T-helper 17 cell (primary cell): ENCODE measurements at regions not wholly inside any gene's neighbourhood (a gene's known extent, or its start where the extent isn't known, plus 50 kb on each side); places are given as distances from the start of the nearest gene placed in this dataset.
"Not testable (repeated sequence)": the region's sequence is repeated elsewhere in the genome, so short reads cannot be mapped to it uniquely, and the experiment has no call there.

Source experiments
- ATAC-seq: fragments of 150-1000 bp; cut with Tn5 transposase; 2 replicates; pipeline ENCODE4 v1.10.0; 2021; ENCODE audit warnings: mild to moderate bottlenecking, moderate library complexity
- DNase-seq, 3 donors: peaks; one replicate each; pipeline versions ENCODE4 v3.0.0 to v3.0.0-alpha.2; 2020 to 2021
- H3K9me3 ChIP-seq: one replicate; pipeline ENCODE4 v1.7.0; 2013; ENCODE audit warnings: low read length, mild to moderate bottlenecking; ENCODE audit not compliant: control insufficient read depth, poor library complexity, severe bottlenecking
- H3K27ac Mint-ChIP-seq: one replicate; pipeline ENCODE4 v1.8.0; 2022; ENCODE audit warnings: mild to moderate bottlenecking, moderate library complexity, mixed read lengths
- H3K27me3 Mint-ChIP-seq: one replicate; pipeline ENCODE4 v1.8.0; 2022; ENCODE audit warnings: mixed read lengths
- H3K36me3 Mint-ChIP-seq: one replicate; pipeline ENCODE4 v1.8.0; 2022; ENCODE audit warnings: low read depth, mixed read lengths
- H3K4me1 Mint-ChIP-seq: one replicate; pipeline ENCODE4 v1.8.0; 2022; ENCODE audit warnings: mild to moderate bottlenecking, mixed read lengths
- H3K4me3 Mint-ChIP-seq: one replicate; pipeline ENCODE4 v1.8.0; 2022; ENCODE audit warnings: mild to moderate bottlenecking, moderate library complexity, mixed read lengths

GRCh38 chr10:36489181-36489580, 636.2 kb upstream of the ANKRD30A start:
- Mint-ChIP-seq H3K4me1 (no peaks in the 10 kb centered on the region), H3K36me3 (no peaks in the 10 kb centered on the region), H3K4me3 (no peak overlapping the region), H3K27ac (no peak overlapping the region), H3K27me3 (no peaks in the 10 kb centered on the region)
- H3K9me3 ChIP-seq, result no peaks in the 10 kb centered on the region
- ATAC-seq, result no peak
- no peak for DNase-seq

- H3K27ac Mint-ChIP-seq, result no peak overlapping the region
- no peak for DNase-seq
Measured at GRCh38 chr10:36488579-36488978, 636.8 kb upstream of the ANKRD30A start.

GRCh38 chr10:36479073-36479472, 646.3 kb upstream of the ANKRD30A start:
- no peak for DNase-seq
- Mint-ChIP-seq H3K4me1 (no peaks in the 10 kb centered on the region), H3K36me3 (no peaks in the 10 kb centered on the region), H3K27me3 (no peaks in the 10 kb centered on the region), H3K27ac (no peak overlapping the region), H3K4me3 (no peak overlapping the region)
- no peaks in the 10 kb centered on the region for H3K9me3 ChIP-seq
- no peak for ATAC-seq

More at GRCh38 chr10:36488579-36488978, 636.8 kb upstream of the ANKRD30A start:
- Mint-ChIP-seq H3K4me1 (no peaks in the 10 kb centered on the region), H3K36me3 (no peaks in the 10 kb centered on the region), H3K27me3 (no peaks in the 10 kb centered on the region), H3K4me3 (no peak overlapping the region)
- ATAC-seq, result no peak
- no peaks in the 10 kb centered on the region for H3K9me3 ChIP-seq

GRCh38 chr10:36476399-36476798, 649.0 kb upstream of the ANKRD30A start:
- H3K4me3 Mint-ChIP-seq, result no peak overlapping the region
- no peaks in the 10 kb centered on the region for H3K4me1 Mint-ChIP-seq
- DNase-seq, result no peak
- H3K9me3 ChIP-seq, result no peaks in the 10 kb centered on the region
- ATAC-seq, result no peak
- H3K36me3 Mint-ChIP-seq, result no peaks in the 10 kb centered on the region
- no peaks in the 10 kb centered on the region for H3K27me3 Mint-ChIP-seq
- no peak overlapping the region for H3K27ac Mint-ChIP-seq

- Mint-ChIP-seq H3K27ac (no peak overlapping the region), H3K4me1 (no peaks in the 10 kb centered on the region), H3K27me3 (no peaks in the 10 kb centered on the region), H3K4me3 (no peak overlapping the region), H3K36me3 (no peaks in the 10 kb centered on the region)
- H3K9me3 ChIP-seq, result no peaks in the 10 kb centered on the region
- ATAC-seq, result no peak
- no peak for DNase-seq
Measured at GRCh38 chr10:36475746-36476145, 649.7 kb upstream of the ANKRD30A start.

- no peaks in the 10 kb centered on the region for H3K36me3 Mint-ChIP-seq
- ATAC-seq (no peak), DNase-seq (no peak)
- no peak overlapping the region for H3K4me3 Mint-ChIP-seq
- H3K27me3 Mint-ChIP-seq, result no peaks in the 10 kb centered on the region
- H3K9me3 ChIP-seq, result no peaks in the 10 kb centered on the region
- H3K27ac Mint-ChIP-seq, result no peak overlapping the region
- H3K4me1 Mint-ChIP-seq, result no peaks in the 10 kb centered on the region
Measured at GRCh38 chr10:36474456-36474855, 650.9 kb upstream of the ANKRD30A start.

- H3K9me3 ChIP-seq, result no peaks in the 10 kb centered on the region
- DNase-seq (no peak), ATAC-seq (no peak)
- Mint-ChIP-seq H3K36me3 (no peaks in the 10 kb centered on the region), H3K4me3 (no peak overlapping the region), H3K27me3 (no peaks in the 10 kb centered on the region), H3K4me1 (no peaks in the 10 kb centered on the region), H3K27ac (no peak overlapping the region)
Measured at GRCh38 chr10:36473122-36473521, 652.3 kb upstream of the ANKRD30A start.

GRCh38 chr10:36469585-36469984, 655.8 kb upstream of the ANKRD30A start:
- no peak overlapping the region for H3K27ac Mint-ChIP-seq

GRCh38 chr10:36468620-36469019, 656.8 kb upstream of the ANKRD30A start:
- no peak for ATAC-seq
- DNase-seq, result no peak
- Mint-ChIP-seq H3K36me3 (no peaks in the 10 kb centered on the region), H3K27me3 (no peaks in the 10 kb centered on the region), H3K4me1 (no peaks in the 10 kb centered on the region), H3K4me3 (no peak overlapping the region), H3K27ac (no peak overlapping the region)
- H3K9me3 ChIP-seq, result no peaks in the 10 kb centered on the region

More at GRCh38 chr10:36469585-36469984, 655.8 kb upstream of the ANKRD30A start:
- Mint-ChIP-seq H3K27me3 (no peaks in the 10 kb centered on the region), H3K4me3 (no peak overlapping the region), H3K36me3 (no peaks in the 10 kb centered on the region), H3K4me1 (no peaks in the 10 kb centered on the region)
- H3K9me3 ChIP-seq, result no peaks in the 10 kb centered on the region
- no peak for ATAC-seq
- no peak for DNase-seq

GRCh38 chr10:36465604-36466379, 659.6 kb upstream of the ANKRD30A start:
- H3K4me3 Mint-ChIP-seq, result no peak overlapping the region
- H3K27ac Mint-ChIP-seq, result no peak overlapping the region
- ATAC-seq, result no peak
- H3K4me1 Mint-ChIP-seq, result no peaks in the 10 kb centered on the region
- H3K36me3 Mint-ChIP-seq, result no peaks in the 10 kb centered on the region
- no peaks in the 10 kb centered on the region for H3K9me3 ChIP-seq
- H3K27me3 Mint-ChIP-seq, result no peaks in the 10 kb centered on the region
- no peak for DNase-seq

GRCh38 chr10:36464291-36464690, 661.1 kb upstream of the ANKRD30A start:
- ATAC-seq (no peak), DNase-seq (no peak)
- Mint-ChIP-seq H3K27me3 (no peaks in the 10 kb centered on the region), H3K4me3 (no peak overlapping the region), H3K36me3 (no peaks in the 10 kb centered on the region), H3K27ac (no peak overlapping the region), H3K4me1 (no peaks in the 10 kb centered on the region)
- H3K9me3 ChIP-seq, result no peaks in the 10 kb centered on the region

- Mint-ChIP-seq H3K27ac (no peak overlapping the region), H3K36me3 (no peaks in the 10 kb centered on the region), H3K27me3 (no peaks in the 10 kb centered on the region), H3K4me3 (no peak overlapping the region), H3K4me1 (no peaks in the 10 kb centered on the region)
- no peaks in the 10 kb centered on the region for H3K9me3 ChIP-seq
- ATAC-seq (no peak), DNase-seq (no peak)
Measured at GRCh38 chr10:36463390-36463789, 662.0 kb upstream of the ANKRD30A start.

- Mint-ChIP-seq H3K27me3 (no peaks in the 10 kb centered on the region), H3K4me3 (no peak overlapping the region), H3K4me1 (no peaks in the 10 kb centered on the region), H3K27ac (no peak overlapping the region), H3K36me3 (no peaks in the 10 kb centered on the region)
- no peaks in the 10 kb centered on the region for H3K9me3 ChIP-seq
- ATAC-seq (no peak), DNase-seq (no peak)
Measured at GRCh38 chr10:36462194-36462593, 663.2 kb upstream of the ANKRD30A start.

GRCh38 chr10:36458437-36458836, 667.0 kb upstream of the ANKRD30A start:
- not testable (repeated sequence) for DNase-seq, H3K36me3 Mint-ChIP-seq, H3K4me3 Mint-ChIP-seq, H3K27ac Mint-ChIP-seq, H3K4me1 Mint-ChIP-seq, H3K9me3 ChIP-seq, H3K27me3 Mint-ChIP-seq, ATAC-seq
